Adrenal gland (tissue), 5 donors: ENCODE measurements at regions not wholly inside any gene's neighbourhood (a gene's known extent, or its start where the extent isn't known, plus 50 kb on each side); places are given as distances from the start of the nearest gene placed in this dataset.
"Not testable (repeated sequence)": the region's sequence is repeated elsewhere in the genome, so short reads cannot be mapped to it uniquely, and the experiment has no call there.

Experiments used
- POLR2A ChIP-seq, 2 donors: fragments of 450-650 bp; IDR thresholded peaks; one replicate each; pipeline ENCODE4 v1.6.1; 2017; ENCODE audit warnings: antibody characterized with exemption in 2 of 2, mild to moderate bottlenecking in 2 of 2, moderate library complexity in 1 of 2
- TF ChIP-seq, protein P1 (sequence below), 6 experiments: fragments of 450-650 bp in 4 of 6; fragments of 200-600 bp in 2 of 6; sonication (generic) in 1 of 6; IDR thresholded peaks; 1 replicate in 5 of 6; 2 replicates in 1 of 6; pipeline versions ENCODE4 v1.5.1 to v1.8.0; 2016 to 2021; ENCODE audit warnings: antibody characterized with exemption in 6 of 6, mild to moderate bottlenecking in 2 of 6, moderate library complexity in 1 of 6
- donor health status: DM: no; HTN: no; CAD: no.

DNA sequence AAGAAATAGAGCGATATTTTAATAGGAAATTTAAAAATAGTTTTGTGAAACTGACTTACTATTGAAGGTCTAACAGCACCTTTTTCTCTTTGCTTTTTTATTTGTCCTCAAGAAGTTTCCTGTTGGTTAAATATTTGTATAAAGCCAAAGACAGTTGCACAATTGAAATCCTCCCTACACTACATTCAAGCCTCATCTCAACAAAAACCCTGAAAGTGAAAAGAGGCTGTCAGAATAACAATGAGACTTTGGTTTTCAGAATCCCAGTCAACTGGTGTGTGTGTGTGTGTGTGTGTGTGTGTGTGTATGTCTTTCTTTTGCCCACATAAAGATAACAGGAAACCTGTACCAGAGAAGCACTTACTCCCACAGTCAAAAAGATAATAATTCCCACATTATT, 313.6 kb upstream of the FRG1 start:
- TF ChIP-seq, protein P1, sequence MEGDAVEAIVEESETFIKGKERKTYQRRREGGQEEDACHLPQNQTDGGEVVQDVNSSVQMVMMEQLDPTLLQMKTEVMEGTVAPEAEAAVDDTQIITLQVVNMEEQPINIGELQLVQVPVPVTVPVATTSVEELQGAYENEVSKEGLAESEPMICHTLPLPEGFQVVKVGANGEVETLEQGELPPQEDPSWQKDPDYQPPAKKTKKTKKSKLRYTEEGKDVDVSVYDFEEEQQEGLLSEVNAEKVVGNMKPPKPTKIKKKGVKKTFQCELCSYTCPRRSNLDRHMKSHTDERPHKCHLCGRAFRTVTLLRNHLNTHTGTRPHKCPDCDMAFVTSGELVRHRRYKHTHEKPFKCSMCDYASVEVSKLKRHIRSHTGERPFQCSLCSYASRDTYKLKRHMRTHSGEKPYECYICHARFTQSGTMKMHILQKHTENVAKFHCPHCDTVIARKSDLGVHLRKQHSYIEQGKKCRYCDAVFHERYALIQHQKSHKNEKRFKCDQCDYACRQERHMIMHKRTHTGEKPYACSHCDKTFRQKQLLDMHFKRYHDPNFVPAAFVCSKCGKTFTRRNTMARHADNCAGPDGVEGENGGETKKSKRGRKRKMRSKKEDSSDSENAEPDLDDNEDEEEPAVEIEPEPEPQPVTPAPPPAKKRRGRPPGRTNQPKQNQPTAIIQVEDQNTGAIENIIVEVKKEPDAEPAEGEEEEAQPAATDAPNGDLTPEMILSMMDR (IDR thresholded peaks at IDR 0.05), result not testable (repeated sequence)
- TF ChIP-seq POLR2A (IDR thresholded peaks at IDR 0.05), result not testable (repeated sequence)
